H1 (cell line): ENCODE measurements at regions not wholly inside any gene's neighbourhood (a gene's known extent, or its start where the extent isn't known, plus 50 kb on each side); places are given as distances from the start of the nearest gene placed in this dataset.
A peak's percentile ranks its signal among the peaks of the same experiment; 100 is the strongest.

Source experiments
- CTCF ChIA-PET: fragments of 300-600 bp; sonication (Branson Sonifier 250); formaldehyde crosslinking; loops from one replicate; lab custom pipeline; 2021; ENCODE audit not compliant: partially characterized antibody; lab: Charles Lee
- POLR2A ChIA-PET: fragments of 300-600 bp; sonication (Branson Sonifier 250); formaldehyde crosslinking; loops from one replicate; lab custom pipeline; 2021; ENCODE audit warnings: inconsistent platforms; ENCODE audit not compliant: partially characterized antibody; lab: Charles Lee
- DNase-seq, 2 experiments: peaks; one replicate each; pipeline versions ENCODE4 v3.0.0 to v3.0.0-alpha.2; 2010 to 2022; ENCODE audit warnings: low spot score in 2 of 2, low read depth in 1 of 2, mixed read lengths in 1 of 2
- FAIRE-seq: peaks from 2 replicates; lab custom pipeline; 2011; peaks lifted over from hg19 to GRCh38; lab: Jason Lieb, UNC
- H2AFZ ChIP-seq: 2 replicates; pipeline ENCODE4 v1.8.1; 2012; ENCODE audit warnings: low read length, inconsistent platforms
- H2AK5ac ChIP-seq: 2 replicates; pipeline ENCODE4 v1.6.1; 2013; ENCODE audit warnings: low read depth, low read length
- H2BK120ac ChIP-seq: replicated peaks from 2 replicates; pipeline ENCODE3; 2013; ENCODE audit warnings: low read depth, low read length, inconsistent platforms
- H2BK12ac ChIP-seq: 2 replicates; pipeline ENCODE4 v1.6.1; 2013; ENCODE audit warnings: low read depth, low read length
- H2BK15ac ChIP-seq: 2 replicates; pipeline ENCODE4 v1.6.1; 2013; ENCODE audit warnings: low read length
- H2BK20ac ChIP-seq: 2 replicates; pipeline ENCODE4 v1.6.1; 2013; ENCODE audit warnings: low read length
- H2BK5ac ChIP-seq: 2 replicates; pipeline ENCODE4 v1.6.1; 2013; ENCODE audit warnings: low read depth, low read length
- H3K14ac ChIP-seq: 2 replicates; pipeline ENCODE4 v1.6.1; 2013; ENCODE audit warnings: inconsistent platforms; ENCODE audit not compliant: insufficient read length
- H3K18ac ChIP-seq: 2 replicates; pipeline ENCODE4 v1.6.1; 2013; ENCODE audit warnings: low read length; ENCODE audit errors: extremely low read depth
- H3K23ac ChIP-seq: 2 replicates; pipeline ENCODE4 v1.6.1; 2013; ENCODE audit warnings: inconsistent platforms; ENCODE audit not compliant: insufficient read length
- H3K23me2 ChIP-seq: 2 replicates; pipeline ENCODE4 v1.6.1; 2013; ENCODE audit warnings: low read depth, low read length
- H3K27ac ChIP-seq: 2 replicates; pipeline ENCODE4 v1.6.1; 2011; ENCODE audit warnings: low read depth, low read length, inconsistent platforms
- H3K27me3 ChIP-seq, 4 experiments: replicated peaks in 1 of 4; 1 replicate in 1 of 4; 2 replicates in 3 of 4; pipeline versions ENCODE4 v1.6.1 to v1.8.1; 2011 to 2013; ENCODE audit warnings: low read length in 3 of 4, mild to moderate bottlenecking in 3 of 4, inconsistent platforms in 2 of 4, mixed read lengths in 2 of 4, moderate library complexity in 1 of 4; ENCODE audit not compliant: control insufficient read depth in 3 of 4, insufficient read depth in 3 of 4; ENCODE audit errors: extremely low read depth in 1 of 4
- H3K36me3 ChIP-seq, 4 experiments: 2 replicates each; pipeline versions ENCODE4 v1.6.1 to v1.8.1; 2011 to 2013; ENCODE audit warnings: mild to moderate bottlenecking in 4 of 4, low read length in 3 of 4, moderate library complexity in 2 of 4, control low read depth in 1 of 4, inconsistent platforms in 1 of 4; ENCODE audit not compliant: insufficient read depth in 4 of 4, control insufficient read depth in 2 of 4
- H3K4ac ChIP-seq: replicated peaks from 2 replicates; pipeline ENCODE3; 2013; ENCODE audit warnings: low read length, low read depth, mixed read lengths, inconsistent platforms; ENCODE audit not compliant: insufficient read length
- H3K4me1 ChIP-seq, 4 experiments: replicated peaks in 1 of 4; 1 replicate in 1 of 4; 2 replicates in 3 of 4; pipeline versions ENCODE4 v1.6.1 to v1.8.1; 2011 to 2013; ENCODE audit warnings: low read length in 3 of 4, inconsistent platforms in 2 of 4, mixed read lengths in 1 of 4; ENCODE audit not compliant: insufficient read depth in 4 of 4, control insufficient read depth in 3 of 4
- H3K4me2 ChIP-seq, 2 experiments: 2 replicates each; pipeline versions ENCODE4 v1.6.1 to v1.8.1; 2011 to 2013; ENCODE audit warnings: low read depth in 2 of 2, low read length in 2 of 2, control low read depth in 1 of 2, inconsistent platforms in 1 of 2, mild to moderate bottlenecking in 1 of 2; ENCODE audit not compliant: insufficient read depth in 1 of 2
- H3K4me3 ChIP-seq, 4 experiments: fragments of 200-600, 300-600 bp in 1 of 4; sonication (generic), shearing (Covaris generic), sonication (Bioruptor Twin) in 1 of 4; 2 replicates each; pipeline versions ENCODE4 v1.5.1 to v1.8.1; 2011 to 2016; ENCODE audit warnings: low read length in 4 of 4, low read depth in 3 of 4, control low read depth in 2 of 4, inconsistent platforms in 2 of 4, mild to moderate bottlenecking in 2 of 4, mixed read lengths in 1 of 4, moderate library complexity in 1 of 4; ENCODE audit not compliant: insufficient read depth in 2 of 4; ENCODE audit errors: extremely low read depth in 1 of 4
- H3K56ac ChIP-seq: replicated peaks from 2 replicates; pipeline ENCODE3; 2013; ENCODE audit warnings: low read depth, mild to moderate bottlenecking, mixed read lengths, low read length, inconsistent platforms; ENCODE audit not compliant: insufficient read length
- H3K79me1 ChIP-seq: 2 replicates; pipeline ENCODE4 v1.6.1; 2013; ENCODE audit warnings: low read depth, low read length, control low read depth
- H3K79me2 ChIP-seq, 2 experiments: 2 replicates each; pipeline versions ENCODE4 v1.6.1 to v1.8.1; 2012 to 2013; ENCODE audit warnings: low read length in 2 of 2, mild to moderate bottlenecking in 2 of 2, inconsistent platforms in 1 of 2; ENCODE audit not compliant: insufficient read depth in 2 of 2, control insufficient read depth in 1 of 2
- H3K9ac ChIP-seq, 4 experiments: replicated peaks in 1 of 4; 1 replicate in 1 of 4; 2 replicates in 3 of 4; pipeline versions ENCODE4 v1.6.1 to v1.8.1; 2011 to 2013; ENCODE audit warnings: low read depth in 3 of 4, low read length in 3 of 4, control low read depth in 2 of 4, mild to moderate bottlenecking in 2 of 4, moderate library complexity in 2 of 4, inconsistent platforms in 1 of 4; ENCODE audit errors: extremely low read depth in 1 of 4
- H3K9me3 ChIP-seq, 2 experiments: 2 replicates each; pipeline versions ENCODE4 v1.6.1 to v1.8.1; 2012 to 2013; ENCODE audit warnings: mild to moderate bottlenecking in 2 of 2, moderate library complexity in 2 of 2, control low read depth in 1 of 2, inconsistent platforms in 1 of 2, low read depth in 1 of 2, low read length in 1 of 2, mixed read lengths in 1 of 2; ENCODE audit not compliant: insufficient read depth in 2 of 2
- H4K20me1 ChIP-seq, 2 experiments: replicated peaks in 1 of 2; 2 replicates each; pipeline versions ENCODE3 to v1.8.1; 2011 to 2013; ENCODE audit warnings: inconsistent platforms in 2 of 2, low read length in 2 of 2, mild to moderate bottlenecking in 1 of 2; ENCODE audit not compliant: insufficient read depth in 2 of 2, control insufficient read depth in 1 of 2
- H4K5ac ChIP-seq: 2 replicates; pipeline ENCODE4 v1.6.1; 2013; ENCODE audit warnings: low read length, low read depth, mixed read lengths, inconsistent platforms; ENCODE audit not compliant: insufficient read length
- H4K8ac ChIP-seq: 2 replicates; pipeline ENCODE4 v1.8.0; 2013; ENCODE audit warnings: mild to moderate bottlenecking, moderate library complexity, low read length, inconsistent platforms; ENCODE audit not compliant: insufficient read depth; ENCODE audit errors: extremely low read depth
- H4K91ac ChIP-seq: replicated peaks from 2 replicates; pipeline ENCODE3; 2013; ENCODE audit warnings: low read length, mixed read lengths, inconsistent platforms; ENCODE audit not compliant: insufficient read length
- PHF8 ChIP-seq: fragments of 200-600 bp; sonication (generic); conservative IDR thresholded peaks from 2 replicates; pipeline ENCODE4 v1.7.1; 2012; ENCODE audit warnings: low read depth, mild to moderate bottlenecking, inconsistent platforms, low read length, moderate library complexity
- WGBS, 2 experiments: shearing (Covaris generic) in 1 of 2; methylation state at CpG; one replicate each; pipeline versions ENCODE4 v1.1.6 to v1.1.7; 2013 to 2015; ENCODE audit warnings: low lambda C conversion rate in 2 of 2, mixed read lengths in 2 of 2, inconsistent platforms in 1 of 2, low coverage in 1 of 2, missing lambda C conversion rate in 1 of 2; ENCODE audit not compliant: insufficient replicate concordance in 2 of 2, insufficient coverage in 1 of 2, insufficient read length in 1 of 2; ENCODE audit errors: extremely low coverage in 1 of 2, missing lambda C conversion rate in 1 of 2; 5-methylcytosine and 5-hydroxymethylcytosine counted together

GRCh38 chr3:69505770-69506407 lies 120.0 kb upstream of the FRMD4B start:
- H4K20me1 ChIP-seq, result peaks cover 0 to 4% of the 10 kb centered on the region in 2 experiments
- CTCF ChIA-PET, result no interaction called here
- POLR2A ChIA-PET, result no interaction called here
- H3K4me1 ChIP-seq, result peaks cover 0 to 5% (median 0%) of the 10 kb centered on the region in 4 experiments; a peak in 1 of 7 replicates
- H3K23ac ChIP-seq, result no peak overlapping the region
- no peaks in the 10 kb centered on the region for H3K36me3 ChIP-seq
- H3K14ac ChIP-seq, result no peak overlapping the region
- no peak overlapping the region for H2BK15ac ChIP-seq
- H3K79me1 ChIP-seq, result no peaks in the 10 kb centered on the region
- H3K9me3 ChIP-seq, result no peaks in the 10 kb centered on the region
- no peak overlapping the region for H3K56ac ChIP-seq
- H3K27me3 ChIP-seq, result no peaks in the 10 kb centered on the region
- 0 out of 2 replicates have a peak overlapping the region, but pooled peaks have one; percentile 39 for H2AK5ac ChIP-seq
- no peak overlapping the region for H2BK120ac ChIP-seq
- H2BK5ac ChIP-seq, result no peak overlapping the region
- 85% methylated on average over 7 of the region's 7 CpGs; no CpG with 5 or more reads in 1 of the 2 experiments for WGBS, 2 experiments
- no peak overlapping the region for H4K5ac ChIP-seq
- no peak overlapping the region for H4K8ac ChIP-seq
- no peak overlapping the region for H3K4ac ChIP-seq
- DNase-seq (no peak), FAIRE-seq (no peak)
- no peaks in the 10 kb centered on the region for H3K23me2 ChIP-seq
- H3K9ac ChIP-seq, result no peak overlapping the region
- no peak overlapping the region for H3K27ac ChIP-seq
- H2BK12ac ChIP-seq, result no peak overlapping the region
- no peak overlapping the region for H3K4me2 ChIP-seq
- H2BK20ac ChIP-seq, result no peak overlapping the region
- H2AFZ ChIP-seq, result no peak overlapping the region
- no peak overlapping the region for H4K91ac ChIP-seq
- no peak overlapping the region for H3K4me3 ChIP-seq
- H3K79me2 ChIP-seq, result no peaks in the 10 kb centered on the region
- no peak for TF ChIP-seq PHF8
- no peak overlapping the region; the same call in 1 of the 2 replicates for H3K18ac ChIP-seq
